ENCODE measurements at regions not wholly inside any gene's neighbourhood (a gene's known extent, or its start where the extent isn't known, plus 50 kb on each side); places are given as distances from the start of the nearest gene placed in this dataset.

DNA sequence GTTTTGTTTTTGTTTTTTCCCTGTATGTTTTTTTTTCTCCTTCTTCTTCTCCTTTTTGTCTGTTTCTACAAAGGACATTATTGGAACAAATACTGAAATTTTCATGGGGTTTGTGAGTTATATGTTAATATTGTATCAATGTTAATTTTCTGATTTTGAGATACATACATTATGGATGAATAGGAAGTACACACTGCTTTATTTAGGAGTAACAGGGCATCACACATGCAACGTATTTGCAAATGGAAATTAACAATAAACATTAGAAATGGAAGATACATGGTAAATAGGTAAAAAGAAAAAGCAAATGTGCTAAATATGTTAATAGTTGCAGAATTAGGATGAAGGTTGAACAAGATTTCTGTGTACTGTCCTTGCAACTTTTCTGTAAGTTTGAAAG lies 477.2 kb upstream of the INTU start:
- Mint-ChIP-seq H3K27ac (ENCODE audit: unreplicated experiment) (no peak overlapping the region), H3K36me3 (ENCODE audit: low read depth, unreplicated experiment) (no peaks in the 10 kb centered on the region), H3K4me3 (ENCODE audit: unreplicated experiment) (no peak overlapping the region), H3K4me1 (ENCODE audit: unreplicated experiment) (no peaks in the 10 kb centered on the region), H3K27me3 (ENCODE audit: unreplicated experiment) (no peaks in the 10 kb centered on the region), H3K9me3 (ENCODE audit: unreplicated experiment) (no peaks in the 10 kb centered on the region)
- DNase-seq (ENCODE audit: low spot score), result no peak
- TF ChIP-seq, protein P1, sequence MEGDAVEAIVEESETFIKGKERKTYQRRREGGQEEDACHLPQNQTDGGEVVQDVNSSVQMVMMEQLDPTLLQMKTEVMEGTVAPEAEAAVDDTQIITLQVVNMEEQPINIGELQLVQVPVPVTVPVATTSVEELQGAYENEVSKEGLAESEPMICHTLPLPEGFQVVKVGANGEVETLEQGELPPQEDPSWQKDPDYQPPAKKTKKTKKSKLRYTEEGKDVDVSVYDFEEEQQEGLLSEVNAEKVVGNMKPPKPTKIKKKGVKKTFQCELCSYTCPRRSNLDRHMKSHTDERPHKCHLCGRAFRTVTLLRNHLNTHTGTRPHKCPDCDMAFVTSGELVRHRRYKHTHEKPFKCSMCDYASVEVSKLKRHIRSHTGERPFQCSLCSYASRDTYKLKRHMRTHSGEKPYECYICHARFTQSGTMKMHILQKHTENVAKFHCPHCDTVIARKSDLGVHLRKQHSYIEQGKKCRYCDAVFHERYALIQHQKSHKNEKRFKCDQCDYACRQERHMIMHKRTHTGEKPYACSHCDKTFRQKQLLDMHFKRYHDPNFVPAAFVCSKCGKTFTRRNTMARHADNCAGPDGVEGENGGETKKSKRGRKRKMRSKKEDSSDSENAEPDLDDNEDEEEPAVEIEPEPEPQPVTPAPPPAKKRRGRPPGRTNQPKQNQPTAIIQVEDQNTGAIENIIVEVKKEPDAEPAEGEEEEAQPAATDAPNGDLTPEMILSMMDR (IDR thresholded peaks at IDR 0.05; ENCODE audit: unreplicated experiment), result no peak

DNA sequence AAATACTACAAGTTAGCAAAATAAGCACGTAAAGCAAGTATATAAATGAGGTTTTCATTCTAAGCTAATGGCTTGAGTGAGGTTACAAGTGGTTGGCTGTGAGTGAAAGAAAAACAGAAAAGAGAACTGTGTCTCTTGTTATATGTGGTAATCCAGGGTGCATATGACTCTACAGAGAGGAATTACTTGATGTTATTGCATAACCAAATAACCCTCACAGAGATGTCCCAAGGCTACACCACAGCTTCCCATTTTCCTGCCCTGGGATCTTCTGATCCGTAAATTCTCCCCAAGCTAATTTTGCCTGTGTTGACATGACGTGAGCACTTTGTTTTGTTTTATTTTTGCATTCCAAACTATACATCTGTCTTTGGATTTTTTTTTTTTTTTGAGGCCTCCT lies 470.0 kb upstream of the INTU start:
- no peak overlapping the region for H3K4me3 Mint-ChIP-seq (ENCODE audit: unreplicated experiment)
- H3K36me3 Mint-ChIP-seq (ENCODE audit: low read depth, unreplicated experiment), result no peaks in the 10 kb centered on the region
- no peak overlapping the region for H3K27ac Mint-ChIP-seq (ENCODE audit: unreplicated experiment)
- DNase-seq (ENCODE audit: low spot score), result no peak
- H3K9me3 Mint-ChIP-seq (ENCODE audit: unreplicated experiment), result no peaks in the 10 kb centered on the region
- no peaks in the 10 kb centered on the region for H3K27me3 Mint-ChIP-seq (ENCODE audit: unreplicated experiment)
- no peaks in the 10 kb centered on the region for H3K4me1 Mint-ChIP-seq (ENCODE audit: unreplicated experiment)
- TF ChIP-seq, protein P1 (IDR thresholded peaks at IDR 0.05; ENCODE audit: unreplicated experiment), result no peak

GRCh38 chr4:127165971-127166370 lies 466.8 kb upstream of the INTU start:
- Mint-ChIP-seq H3K27ac (ENCODE audit: unreplicated experiment) (no peak overlapping the region), H3K4me1 (ENCODE audit: unreplicated experiment) (no peaks in the 10 kb centered on the region), H3K9me3 (ENCODE audit: unreplicated experiment) (no peaks in the 10 kb centered on the region), H3K27me3 (ENCODE audit: unreplicated experiment) (no peaks in the 10 kb centered on the region), H3K36me3 (ENCODE audit: low read depth, unreplicated experiment) (no peaks in the 10 kb centered on the region), H3K4me3 (ENCODE audit: unreplicated experiment) (no peak overlapping the region)
- no peak for DNase-seq (ENCODE audit: low spot score)
- TF ChIP-seq, protein P1 (IDR thresholded peaks at IDR 0.05; ENCODE audit: unreplicated experiment), result no peak

DNA sequence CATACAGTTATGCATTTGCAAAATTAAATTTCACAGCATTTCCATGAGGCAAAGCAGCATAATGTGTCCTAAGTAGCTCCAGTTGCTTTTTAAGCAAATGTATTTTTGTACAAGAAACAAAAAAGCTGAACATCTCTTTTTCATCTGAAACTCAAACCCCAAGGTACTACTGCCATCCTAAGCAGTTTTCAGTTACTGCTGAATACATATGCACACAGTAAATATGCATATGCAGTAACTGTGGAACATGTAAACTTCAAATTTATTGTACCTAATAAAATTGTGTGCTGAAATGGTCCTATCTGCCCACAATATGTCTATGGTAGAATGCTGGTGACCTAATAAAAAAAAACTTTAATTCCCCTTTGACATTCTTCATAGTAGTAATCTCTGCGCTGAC lies 458.6 kb upstream of the INTU start:
- Mint-ChIP-seq H3K27me3 (ENCODE audit: unreplicated experiment) (no peaks in the 10 kb centered on the region), H3K27ac (ENCODE audit: unreplicated experiment) (no peak overlapping the region), H3K4me1 (ENCODE audit: unreplicated experiment) (no peaks in the 10 kb centered on the region), H3K4me3 (ENCODE audit: unreplicated experiment) (no peak overlapping the region), H3K9me3 (ENCODE audit: unreplicated experiment) (no peaks in the 10 kb centered on the region), H3K36me3 (ENCODE audit: low read depth, unreplicated experiment) (no peaks in the 10 kb centered on the region)
- DNase-seq (ENCODE audit: low spot score), result no peak
- TF ChIP-seq, protein P1 (IDR thresholded peaks at IDR 0.05; ENCODE audit: unreplicated experiment), result no peak

- Mint-ChIP-seq H3K36me3 (ENCODE audit: low read depth, unreplicated experiment) (no peaks in the 10 kb centered on the region), H3K4me1 (ENCODE audit: unreplicated experiment) (no peaks in the 10 kb centered on the region), H3K27me3 (ENCODE audit: unreplicated experiment) (no peaks in the 10 kb centered on the region), H3K27ac (ENCODE audit: unreplicated experiment) (no peak overlapping the region), H3K4me3 (ENCODE audit: unreplicated experiment) (no peak overlapping the region), H3K9me3 (ENCODE audit: unreplicated experiment) (no peaks in the 10 kb centered on the region)
- TF ChIP-seq, protein P1 (IDR thresholded peaks at IDR 0.05; ENCODE audit: unreplicated experiment), result no peak
- DNase-seq (ENCODE audit: low spot score), result no peak
These were observed 458.1 kb upstream of the INTU start for GRCh38 chr4:127174616-127175015.
